ENCODE measurements at regions not wholly inside any gene's neighbourhood (a gene's known extent, or its start where the extent isn't known, plus 50 kb on each side); places are given as distances from the start of the nearest gene placed in this dataset.
A peak's percentile ranks its signal among the peaks of the same experiment; 100 is the strongest.

DNA sequence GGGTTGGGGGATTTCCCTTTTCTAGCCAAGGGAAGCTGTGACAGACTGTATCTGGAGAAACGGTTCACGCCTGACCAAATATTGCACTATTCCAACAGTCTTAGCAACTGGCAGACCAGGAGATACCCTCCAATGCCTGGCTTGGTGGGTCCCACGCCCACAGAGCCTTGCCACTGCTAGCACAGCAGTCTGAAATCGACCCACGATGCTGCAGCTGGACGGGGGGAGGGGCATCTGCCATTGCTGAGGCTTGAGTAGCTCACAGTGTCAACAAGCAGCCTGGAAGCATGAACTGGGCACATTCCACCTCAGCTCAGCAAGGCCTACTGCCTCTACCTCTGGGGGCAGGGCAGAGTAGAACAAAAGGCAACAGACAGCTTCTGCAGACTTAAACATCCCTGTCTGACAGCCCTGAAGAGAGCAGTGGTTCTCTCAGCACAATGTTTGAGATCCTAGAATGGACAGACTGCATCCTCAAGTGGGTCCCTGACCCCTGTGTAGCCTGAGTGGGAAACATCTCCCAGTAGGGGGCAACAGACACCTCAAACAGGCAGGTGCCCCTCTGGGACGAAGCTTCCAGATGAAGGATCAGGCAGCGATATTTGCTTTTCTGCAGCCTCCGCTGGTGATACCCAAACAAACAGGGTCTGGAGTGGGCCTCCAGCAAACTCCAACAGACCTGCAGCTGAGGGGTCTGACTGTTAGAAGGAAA lies 89.9 kb upstream of the ECI2 start:
- TF ChIP-seq NUFIP1 (IDR thresholded peaks at IDR 0.05; ENCODE audit: partially characterized antibody) (no peak), CTCF (IDR thresholded peaks at IDR 0.05 in 2 of 3, conservative IDR thresholded peaks at IDR 0.05 in 1 of 3; ENCODE audit: insufficient read depth in 2 of 3, low read depth in 1 of 3, low read length in 3 of 3) (peak in 2 of 3 experiments; percentile 25 to 28; a peak in 2 of 6 replicates), ZNF695 (CRISPR knock-in tag; IDR thresholded peaks at IDR 0.05) (no peak), RAD21 (CRISPR knock-in tag; conservative IDR thresholded peaks at IDR 0.05 in 1 of 2, IDR thresholded peaks at IDR 0.05 in 1 of 2) (peak in 1 of 2 experiments; percentile 44; a peak in 2 of 4 replicates), SMC3 (conservative IDR thresholded peaks at IDR 0.05; ENCODE audit: insufficient read depth, low read depth, low read length) (0 out of 2 replicates have a peak, but pooled peaks have one; percentile 22)

More for the DNA sequence above, 89.9 kb upstream of the ECI2 start:
- H3K27ac ChIP-seq (ENCODE audit: extremely low read depth, low read depth, low read length): no peak overlapping the region
- no peak overlapping the region for H3K9ac ChIP-seq (ENCODE audit: insufficient read depth in 1 of 2, low read depth in 2 of 2, low read length in 2 of 2)
- no TSS peak for BruUV-seq (replicated peaks)
- no peaks in the 10 kb centered on the region for H3K9me3 ChIP-seq (replicated peaks; ENCODE audit: control insufficient read depth, insufficient read depth, low read depth, low read length)
- WGBS (ENCODE audit: insufficient coverage, low coverage, missing lambda C conversion rate): 15% methylated on average over 9 of the region's 9 CpGs
- FAIRE-seq (no peak), ATAC-seq (no peak), DNase-seq (ENCODE audit: extremely low read depth in 1 of 4, low spot score in 3 of 4) (peak in 1 of 4 experiments; percentile 23)
- no peak overlapping the region for H3K4me2 ChIP-seq (ENCODE audit: insufficient read depth, low read length)
- no peaks in the 10 kb centered on the region for H3K36me3 ChIP-seq (ENCODE audit: control insufficient read depth, insufficient read depth, low read length)
- H3K9me1 ChIP-seq (ENCODE audit: control insufficient read depth, insufficient read depth, low read length): no peaks in the 10 kb centered on the region
- in situ Hi-C loops (cut with MboI): no loop called here
- no peak overlapping the region for H3K4me3 ChIP-seq
- H2AFZ ChIP-seq (ENCODE audit: low read depth, low read length): no peak overlapping the region
- H4K20me1 ChIP-seq (replicated peaks; ENCODE audit: control insufficient read depth, insufficient read depth, low read length): no peaks in the 10 kb centered on the region
- peaks cover 0 to 5% of the 10 kb centered on the region in 2 experiments; a peak in 1 of 5 replicates for H3K4me1 ChIP-seq (replicated peaks in 1 of 2; ENCODE audit: control insufficient read depth in 2 of 2, insufficient read depth in 2 of 2, low read length in 2 of 2)
- ChIA-PET POLR2A (interaction anchor here (0.6 kb wide), 1 partner anchor 51 kb away, joined by 3 read pairs; no protein-coding TSS in a partner anchor), CTCF (ENCODE audit: low intra/inter-chr PET ratio) (no interaction called here)
- peaks cover 0 to 12% of the 10 kb centered on the region in 2 experiments; a peak in 2 of 5 replicates for H3K27me3 ChIP-seq (ENCODE audit: control insufficient read depth in 2 of 2, insufficient read depth in 2 of 2, low read length in 2 of 2)
- H3K79me2 ChIP-seq (ENCODE audit: control insufficient read depth, insufficient read depth, low read length): no peaks in the 10 kb centered on the region
- intact Hi-C loops (cut with micrococcal nuclease): no loop called here

Data from K562 (cell line).